ENCODE measurements at regions not wholly inside any gene's neighbourhood (a gene's known extent, or its start where the extent isn't known, plus 50 kb on each side); places are given as distances from the start of the nearest gene placed in this dataset.
"Not testable (repeated sequence)": the region's sequence is repeated elsewhere in the genome, so short reads cannot be mapped to it uniquely, and the experiment has no call there.

GRCh38 chr2:121069434-121069969 is 215.5 kb downstream of the TFCP2L1 start:
- H3K36me3 ChIP-seq (ENCODE audit: low read depth, low read length), result no peaks in the 10 kb centered on the region
- peaks cover 5% of the 10 kb centered on the region; the same call in 1 of the 2 replicates for H3K4me1 ChIP-seq (ENCODE audit: insufficient read depth, low read length)
- no peak overlapping the region for H3K27ac ChIP-seq (ENCODE audit: low read length)
- no peak overlapping the region for H3K9ac ChIP-seq (ENCODE audit: low read length)
- intact Hi-C loops (cut with micrococcal nuclease), result no loop called here
- H3K4me3 ChIP-seq (ENCODE audit: low read length), result no peak overlapping the region
- H3K9me3 ChIP-seq (ENCODE audit: low read length), result no peaks in the 10 kb centered on the region
- no peak overlapping the region for H3K4me2 ChIP-seq (ENCODE audit: low read length)
- no peaks in the 10 kb centered on the region for H4K20me1 ChIP-seq (ENCODE audit: low read length)
- POLR2A ChIA-PET (ENCODE audit: unreplicated experiment), result no interaction called here
- no TSS peak for BruUV-seq (replicated peaks)
- no peaks in the 10 kb centered on the region for H3K27me3 ChIP-seq (ENCODE audit: low read length)
- H3K79me2 ChIP-seq (ENCODE audit: low read length), result no peaks in the 10 kb centered on the region
- no peak for TF ChIP-seq CTCF (conservative IDR thresholded peaks at IDR 0.05; ENCODE audit: low read depth, low read length)
- TF ChIP-seq EZH2phosphoT487 (IDR thresholded peaks at IDR 0.05; ENCODE audit: borderline replicate concordance, low read length), result no peak
- no peak for TF ChIP-seq EZH2 (IDR thresholded peaks at IDR 0.05; ENCODE audit: low read length, unreplicated experiment)
- CTCF ChIA-PET, result no interaction called here
- ATAC-seq (no peak), DNase-seq (no peak)
- no peaks in the 10 kb centered on the region for H3K9me2 ChIP-seq (replicated peaks; ENCODE audit: low read length)
- H2AFZ ChIP-seq (ENCODE audit: low read length), result no peak overlapping the region
- H3F3A ChIP-seq (ENCODE audit: low read length, unreplicated experiment), result no peaks in the 10 kb centered on the region

- H3K27ac ChIP-seq (ENCODE audit: low read length); H4K20me1 ChIP-seq (ENCODE audit: low read length); POLR2A ChIA-PET (ENCODE audit: unreplicated experiment); H3K9me2 ChIP-seq (replicated peaks; ENCODE audit: low read length); H3K27me3 ChIP-seq (ENCODE audit: low read length); H3K79me2 ChIP-seq (ENCODE audit: low read length); H3K9ac ChIP-seq (ENCODE audit: low read length); H3F3A ChIP-seq (ENCODE audit: low read length, unreplicated experiment); BruUV-seq (replicated peaks); H2AFZ ChIP-seq (ENCODE audit: low read length); H3K9me3 ChIP-seq (ENCODE audit: low read length); intact Hi-C loops (cut with micrococcal nuclease); ATAC-seq; H3K4me3 ChIP-seq (ENCODE audit: low read length); DNase-seq; H3K4me1 ChIP-seq (ENCODE audit: insufficient read depth, low read length); H3K4me2 ChIP-seq (ENCODE audit: low read length); H3K36me3 ChIP-seq (ENCODE audit: low read depth, low read length): not testable (repeated sequence)
- CTCF ChIA-PET, result interaction anchor here (0.7 kb wide), 1 partner anchor 125 kb away, joined by 7 read pairs; no protein-coding TSS in a partner anchor
Observed at GRCh38 chr2:121070061-121070460, 214.9 kb downstream of the TFCP2L1 start.

- intact Hi-C loops (cut with micrococcal nuclease), result loop anchor here (1.0 kb wide), 2 partner anchors 336 to 376 kb away; partner anchors contain the start of gene GLI2
- no peaks in the 10 kb centered on the region for H3K36me3 ChIP-seq (ENCODE audit: low read depth, low read length)
- no peak overlapping the region for H3K27ac ChIP-seq (ENCODE audit: low read length)
- ATAC-seq, result peak; percentile 51
- peak; percentile 94 for TF ChIP-seq CTCF (conservative IDR thresholded peaks at IDR 0.05; ENCODE audit: low read depth, low read length)
- TF ChIP-seq EZH2 (IDR thresholded peaks at IDR 0.05; ENCODE audit: low read length, unreplicated experiment), result no peak
- no peaks in the 10 kb centered on the region for H3K9me3 ChIP-seq (ENCODE audit: low read length)
- ChIA-PET POLR2A (ENCODE audit: unreplicated experiment) (no interaction called here), CTCF (interaction anchor here (0.6 to 0.7 kb wide), 2 partner anchors 336 to 369 kb away, joined by 3 to 4 read pairs; no protein-coding TSS in a partner anchor)
- no peak overlapping the region for H3K9ac ChIP-seq (ENCODE audit: low read length)
- peaks cover 14% of the 10 kb centered on the region for H3K4me1 ChIP-seq (ENCODE audit: insufficient read depth, low read length)
- DNase-seq, result peak; percentile 75
- H3K4me2 ChIP-seq (ENCODE audit: low read length), result peak overlapping the region; percentile 56
- no peaks in the 10 kb centered on the region for H3K79me2 ChIP-seq (ENCODE audit: low read length)
- no peak overlapping the region for H3K4me3 ChIP-seq (ENCODE audit: low read length)
- no peaks in the 10 kb centered on the region for H3K9me2 ChIP-seq (replicated peaks; ENCODE audit: low read length)
- H4K20me1 ChIP-seq (ENCODE audit: low read length), result no peaks in the 10 kb centered on the region
- H3F3A ChIP-seq (ENCODE audit: low read length, unreplicated experiment), result no peaks in the 10 kb centered on the region
- H3K27me3 ChIP-seq (ENCODE audit: low read length), result no peaks in the 10 kb centered on the region
- peak overlapping the region; percentile 56; the same call in 1 of the 2 replicates for H2AFZ ChIP-seq (ENCODE audit: low read length)
- no TSS peak for BruUV-seq (replicated peaks)
Observed at GRCh38 chr2:121071034-121071504, 213.9 kb downstream of the TFCP2L1 start.

Measured in PC-3 (cell line).